H1 (cell line): ENCODE measurements at regions not wholly inside any gene's neighbourhood (a gene's known extent, or its start where the extent isn't known, plus 50 kb on each side); places are given as distances from the start of the nearest gene placed in this dataset.

ENCODE experiments used
- CTCF ChIA-PET: fragments of 300-600 bp; sonication (Branson Sonifier 250); formaldehyde crosslinking; loops from one replicate; lab custom pipeline; 2021; ENCODE audit not compliant: partially characterized antibody; lab: Charles Lee
- POLR2A ChIA-PET: fragments of 300-600 bp; sonication (Branson Sonifier 250); formaldehyde crosslinking; loops from one replicate; lab custom pipeline; 2021; ENCODE audit warnings: inconsistent platforms; ENCODE audit not compliant: partially characterized antibody; lab: Charles Lee
- DNase-seq, 2 experiments: peaks; one replicate each; pipeline versions ENCODE4 v3.0.0 to v3.0.0-alpha.2; 2010 to 2022; ENCODE audit warnings: low spot score in 2 of 2, low read depth in 1 of 2, mixed read lengths in 1 of 2
- FAIRE-seq: peaks from 2 replicates; lab custom pipeline; 2011; peaks lifted over from hg19 to GRCh38; lab: Jason Lieb, UNC
- H2AFZ ChIP-seq: 2 replicates; pipeline ENCODE4 v1.8.1; 2012; ENCODE audit warnings: low read length, inconsistent platforms
- H2AK5ac ChIP-seq: 2 replicates; pipeline ENCODE4 v1.6.1; 2013; ENCODE audit warnings: low read depth, low read length
- H2BK120ac ChIP-seq: replicated peaks from 2 replicates; pipeline ENCODE3; 2013; ENCODE audit warnings: low read depth, low read length, inconsistent platforms
- H2BK12ac ChIP-seq: 2 replicates; pipeline ENCODE4 v1.6.1; 2013; ENCODE audit warnings: low read depth, low read length
- H2BK15ac ChIP-seq: 2 replicates; pipeline ENCODE4 v1.6.1; 2013; ENCODE audit warnings: low read length
- H2BK20ac ChIP-seq: 2 replicates; pipeline ENCODE4 v1.6.1; 2013; ENCODE audit warnings: low read length
- H2BK5ac ChIP-seq: 2 replicates; pipeline ENCODE4 v1.6.1; 2013; ENCODE audit warnings: low read depth, low read length
- H3K14ac ChIP-seq: 2 replicates; pipeline ENCODE4 v1.6.1; 2013; ENCODE audit warnings: inconsistent platforms; ENCODE audit not compliant: insufficient read length
- H3K18ac ChIP-seq: 2 replicates; pipeline ENCODE4 v1.6.1; 2013; ENCODE audit warnings: low read length; ENCODE audit errors: extremely low read depth
- H3K23ac ChIP-seq: 2 replicates; pipeline ENCODE4 v1.6.1; 2013; ENCODE audit warnings: inconsistent platforms; ENCODE audit not compliant: insufficient read length
- H3K23me2 ChIP-seq: 2 replicates; pipeline ENCODE4 v1.6.1; 2013; ENCODE audit warnings: low read depth, low read length
- H3K27ac ChIP-seq: 2 replicates; pipeline ENCODE4 v1.6.1; 2011; ENCODE audit warnings: low read depth, low read length, inconsistent platforms
- H3K27me3 ChIP-seq, 4 experiments: replicated peaks in 1 of 4; 1 replicate in 1 of 4; 2 replicates in 3 of 4; pipeline versions ENCODE4 v1.6.1 to v1.8.1; 2011 to 2013; ENCODE audit warnings: low read length in 3 of 4, mild to moderate bottlenecking in 3 of 4, inconsistent platforms in 2 of 4, mixed read lengths in 2 of 4, moderate library complexity in 1 of 4; ENCODE audit not compliant: control insufficient read depth in 3 of 4, insufficient read depth in 3 of 4; ENCODE audit errors: extremely low read depth in 1 of 4
- H3K36me3 ChIP-seq, 4 experiments: 2 replicates each; pipeline versions ENCODE4 v1.6.1 to v1.8.1; 2011 to 2013; ENCODE audit warnings: mild to moderate bottlenecking in 4 of 4, low read length in 3 of 4, moderate library complexity in 2 of 4, control low read depth in 1 of 4, inconsistent platforms in 1 of 4; ENCODE audit not compliant: insufficient read depth in 4 of 4, control insufficient read depth in 2 of 4
- H3K4ac ChIP-seq: replicated peaks from 2 replicates; pipeline ENCODE3; 2013; ENCODE audit warnings: low read length, low read depth, mixed read lengths, inconsistent platforms; ENCODE audit not compliant: insufficient read length
- H3K4me1 ChIP-seq, 4 experiments: replicated peaks in 1 of 4; 1 replicate in 1 of 4; 2 replicates in 3 of 4; pipeline versions ENCODE4 v1.6.1 to v1.8.1; 2011 to 2013; ENCODE audit warnings: low read length in 3 of 4, inconsistent platforms in 2 of 4, mixed read lengths in 1 of 4; ENCODE audit not compliant: insufficient read depth in 4 of 4, control insufficient read depth in 3 of 4
- H3K4me2 ChIP-seq, 2 experiments: 2 replicates each; pipeline versions ENCODE4 v1.6.1 to v1.8.1; 2011 to 2013; ENCODE audit warnings: low read depth in 2 of 2, low read length in 2 of 2, control low read depth in 1 of 2, inconsistent platforms in 1 of 2, mild to moderate bottlenecking in 1 of 2; ENCODE audit not compliant: insufficient read depth in 1 of 2
- H3K4me3 ChIP-seq, 4 experiments: fragments of 200-600, 300-600 bp in 1 of 4; sonication (generic), shearing (Covaris generic), sonication (Bioruptor Twin) in 1 of 4; 2 replicates each; pipeline versions ENCODE4 v1.5.1 to v1.8.1; 2011 to 2016; ENCODE audit warnings: low read length in 4 of 4, low read depth in 3 of 4, control low read depth in 2 of 4, inconsistent platforms in 2 of 4, mild to moderate bottlenecking in 2 of 4, mixed read lengths in 1 of 4, moderate library complexity in 1 of 4; ENCODE audit not compliant: insufficient read depth in 2 of 4; ENCODE audit errors: extremely low read depth in 1 of 4
- H3K56ac ChIP-seq: replicated peaks from 2 replicates; pipeline ENCODE3; 2013; ENCODE audit warnings: low read depth, mild to moderate bottlenecking, mixed read lengths, low read length, inconsistent platforms; ENCODE audit not compliant: insufficient read length
- H3K79me1 ChIP-seq: 2 replicates; pipeline ENCODE4 v1.6.1; 2013; ENCODE audit warnings: low read depth, low read length, control low read depth
- H3K79me2 ChIP-seq, 2 experiments: 2 replicates each; pipeline versions ENCODE4 v1.6.1 to v1.8.1; 2012 to 2013; ENCODE audit warnings: low read length in 2 of 2, mild to moderate bottlenecking in 2 of 2, inconsistent platforms in 1 of 2; ENCODE audit not compliant: insufficient read depth in 2 of 2, control insufficient read depth in 1 of 2
- H3K9ac ChIP-seq, 4 experiments: replicated peaks in 1 of 4; 1 replicate in 1 of 4; 2 replicates in 3 of 4; pipeline versions ENCODE4 v1.6.1 to v1.8.1; 2011 to 2013; ENCODE audit warnings: low read depth in 3 of 4, low read length in 3 of 4, control low read depth in 2 of 4, mild to moderate bottlenecking in 2 of 4, moderate library complexity in 2 of 4, inconsistent platforms in 1 of 4; ENCODE audit errors: extremely low read depth in 1 of 4
- H3K9me3 ChIP-seq, 2 experiments: 2 replicates each; pipeline versions ENCODE4 v1.6.1 to v1.8.1; 2012 to 2013; ENCODE audit warnings: mild to moderate bottlenecking in 2 of 2, moderate library complexity in 2 of 2, control low read depth in 1 of 2, inconsistent platforms in 1 of 2, low read depth in 1 of 2, low read length in 1 of 2, mixed read lengths in 1 of 2; ENCODE audit not compliant: insufficient read depth in 2 of 2
- H4K20me1 ChIP-seq, 2 experiments: replicated peaks in 1 of 2; 2 replicates each; pipeline versions ENCODE3 to v1.8.1; 2011 to 2013; ENCODE audit warnings: inconsistent platforms in 2 of 2, low read length in 2 of 2, mild to moderate bottlenecking in 1 of 2; ENCODE audit not compliant: insufficient read depth in 2 of 2, control insufficient read depth in 1 of 2
- H4K5ac ChIP-seq: 2 replicates; pipeline ENCODE4 v1.6.1; 2013; ENCODE audit warnings: low read length, low read depth, mixed read lengths, inconsistent platforms; ENCODE audit not compliant: insufficient read length
- H4K8ac ChIP-seq: 2 replicates; pipeline ENCODE4 v1.8.0; 2013; ENCODE audit warnings: mild to moderate bottlenecking, moderate library complexity, low read length, inconsistent platforms; ENCODE audit not compliant: insufficient read depth; ENCODE audit errors: extremely low read depth
- H4K91ac ChIP-seq: replicated peaks from 2 replicates; pipeline ENCODE3; 2013; ENCODE audit warnings: low read length, mixed read lengths, inconsistent platforms; ENCODE audit not compliant: insufficient read length
- GTF2F1 ChIP-seq: IDR thresholded peaks from 2 replicates; pipeline ENCODE4 v1.6.1; 2012; ENCODE audit warnings: low read depth, low read length, improper control_type of control experiment, borderline replicate concordance
- PHF8 ChIP-seq: fragments of 200-600 bp; sonication (generic); conservative IDR thresholded peaks from 2 replicates; pipeline ENCODE4 v1.7.1; 2012; ENCODE audit warnings: low read depth, mild to moderate bottlenecking, inconsistent platforms, low read length, moderate library complexity
- POU5F1 ChIP-seq: IDR thresholded peaks from 2 replicates; pipeline ENCODE4 v1.6.1; 2011; ENCODE audit warnings: low read depth, mild to moderate bottlenecking, low read length, moderate library complexity
- RAD21 ChIP-seq, 2 experiments: IDR thresholded peaks in 1 of 2; conservative IDR thresholded peaks in 1 of 2; 2 replicates each; pipeline ENCODE4 v1.6.1; 2011; ENCODE audit warnings: low read depth in 2 of 2, low read length in 2 of 2, improper control_type of control experiment in 1 of 2, inconsistent platforms in 1 of 2, mild to moderate bottlenecking in 1 of 2, moderate library complexity in 1 of 2
- RBBP5 ChIP-seq: IDR thresholded peaks from 2 replicates; pipeline ENCODE4 v1.7.1; 2012; ENCODE audit warnings: low read depth, mild to moderate bottlenecking, inconsistent platforms, low read length, moderate library complexity, borderline replicate concordance
- RNF2 ChIP-seq: fragments of 200-900, 300-1000 bp; sonication (generic); IDR thresholded peaks from 2 replicates; pipeline ENCODE4 v1.7.1; 2016; ENCODE audit warnings: borderline replicate concordance, low read depth, mild to moderate bottlenecking, antibody characterized with exemption, low read length; ENCODE audit not compliant: poor library complexity, severe bottlenecking; ENCODE audit errors: missing control alignments
- TAF7 ChIP-seq: optimal IDR thresholded peaks from 2 replicates; pipeline ENCODE3; 2011; ENCODE audit warnings: low read depth, mild to moderate bottlenecking, inconsistent platforms, low read length, moderate library complexity, borderline replicate concordance
- ZNF274 ChIP-seq: IDR thresholded peaks from 2 replicates; pipeline ENCODE4 v1.7.0; 2012; ENCODE audit warnings: low read length, borderline replicate concordance; ENCODE audit errors: extremely low read depth
- WGBS, 2 experiments: shearing (Covaris generic) in 1 of 2; methylation state at CpG; one replicate each; pipeline versions ENCODE4 v1.1.6 to v1.1.7; 2013 to 2015; ENCODE audit warnings: low lambda C conversion rate in 2 of 2, mixed read lengths in 2 of 2, inconsistent platforms in 1 of 2, low coverage in 1 of 2, missing lambda C conversion rate in 1 of 2; ENCODE audit not compliant: insufficient replicate concordance in 2 of 2, insufficient coverage in 1 of 2, insufficient read length in 1 of 2; ENCODE audit errors: extremely low coverage in 1 of 2, missing lambda C conversion rate in 1 of 2; 5-methylcytosine and 5-hydroxymethylcytosine counted together

GRCh38 chr21:27693376-27693775 is 726.5 kb upstream of the ADAMTS5 start:
- no peak overlapping the region for H2AFZ ChIP-seq
- CTCF ChIA-PET, result interaction anchor here (0.6 to 1.6 kb wide), 2 partner anchors 11 to 163 kb away, joined by 3 to 4 read pairs; no protein-coding TSS in a partner anchor
- no peak overlapping the region for H2BK15ac ChIP-seq
- no peaks in the 10 kb centered on the region for H3K27me3 ChIP-seq
- H3K36me3 ChIP-seq, result no peaks in the 10 kb centered on the region; a peak in 2 of 8 replicates
- no peaks in the 10 kb centered on the region for H3K79me1 ChIP-seq
- no peak overlapping the region for H2BK5ac ChIP-seq
- no peaks in the 10 kb centered on the region for H3K79me2 ChIP-seq
- H4K91ac ChIP-seq, result no peak overlapping the region
- POLR2A ChIA-PET, result no interaction called here
- TF ChIP-seq RBBP5 (no peak), ZNF274 (no peak), GTF2F1 (no peak), RAD21 (IDR thresholded peaks at IDR 0.05 in 1 of 2, conservative IDR thresholded peaks at IDR 0.05 in 1 of 2; ENCODE audit: low read depth in 2 of 2, low read length in 2 of 2) (no peak), POU5F1 (no peak), PHF8 (no peak), RNF2 (no peak), TAF7 (no peak)
- H4K8ac ChIP-seq, result no peak overlapping the region
- peaks cover 2 to 4% of the 10 kb centered on the region in 2 experiments; a peak in 2 of 4 replicates for H3K9me3 ChIP-seq
- no peak for DNase-seq
- no peak overlapping the region for H4K5ac ChIP-seq
- no peak overlapping the region for H2BK20ac ChIP-seq
- no peak for FAIRE-seq
- no peak overlapping the region for H3K27ac ChIP-seq
- no peaks in the 10 kb centered on the region for H3K23me2 ChIP-seq
- no peak overlapping the region for H3K14ac ChIP-seq
- WGBS, 2 experiments, result 89% methylated on average over 6 of the region's 6 CpGs; no CpG with 5 or more reads in 1 of the 2 experiments
- no peaks in the 10 kb centered on the region for H4K20me1 ChIP-seq
- H3K4me1 ChIP-seq, result 0 out of 7 replicates have a peak, but pooled peaks cover 0 to 3% (median 0%) of the 10 kb centered on the region in 4 experiments
- no peak overlapping the region for H3K4me3 ChIP-seq
- no peak overlapping the region for H3K4me2 ChIP-seq
- H3K56ac ChIP-seq, result no peak overlapping the region
- no peak overlapping the region for H3K4ac ChIP-seq
- no peak overlapping the region for H3K18ac ChIP-seq
- H3K23ac ChIP-seq, result no peak overlapping the region
- no peak overlapping the region for H3K9ac ChIP-seq
- H2AK5ac ChIP-seq, result no peak overlapping the region
- H2BK120ac ChIP-seq, result no peak overlapping the region
- no peak overlapping the region for H2BK12ac ChIP-seq
